ENCODE measurements at regions not wholly inside any gene's neighbourhood (a gene's known extent, or its start where the extent isn't known, plus 50 kb on each side); places are given as distances from the start of the nearest gene placed in this dataset.
"Not testable (repeated sequence)": the region's sequence is repeated elsewhere in the genome, so short reads cannot be mapped to it uniquely, and the experiment has no call there.

GRCh38 chr3:104206925-104207324, 1159.8 kb upstream of the ALCAM start:
- Histone ChIP-seq H3K4me1 (no peaks in the 10 kb centered on the region), H3K4me3 (no peak overlapping the region), H3K27me3 (no peaks in the 10 kb centered on the region), H3K9me3 (no peaks in the 10 kb centered on the region), H3K27ac (replicated peaks in 1 of 4) (no peak overlapping the region), H3K36me3 (no peaks in the 10 kb centered on the region)
- TF ChIP-seq CTCF (IDR thresholded peaks at IDR 0.05) (no peak), EP300 (IDR thresholded peaks at IDR 0.05) (no peak), POLR2A (IDR thresholded peaks at IDR 0.05; ENCODE audit: low read depth) (no peak), POLR2AphosphoS5 (IDR thresholded peaks at IDR 0.05) (no peak)
- intact Hi-C loops (cut with DNase I): no loop called here
- no peak for DNase-seq (ENCODE audit: extremely low spot score)
- WGBS: 55% methylated on average over 2 of the region's 2 CpGs

GRCh38 chr3:104214277-104214676, 1152.4 kb upstream of the ALCAM start:
- 34% methylated on average over 1 of the region's 1 CpG for WGBS
- Histone ChIP-seq H3K27ac (replicated peaks in 1 of 4) (no peak overlapping the region), H3K36me3 (no peaks in the 10 kb centered on the region), H3K4me3 (no peak overlapping the region), H3K9me3 (no peaks in the 10 kb centered on the region), H3K4me1 (no peaks in the 10 kb centered on the region), H3K27me3 (no peaks in the 10 kb centered on the region)
- TF ChIP-seq POLR2A (IDR thresholded peaks at IDR 0.05; ENCODE audit: low read depth) (no peak), EP300 (IDR thresholded peaks at IDR 0.05) (no peak), POLR2AphosphoS5 (IDR thresholded peaks at IDR 0.05) (no peak), CTCF (IDR thresholded peaks at IDR 0.05) (no peak)
- DNase-seq (ENCODE audit: extremely low spot score): no peak
- intact Hi-C loops (cut with DNase I): no loop called here

GRCh38 chr3:104214937-104215336, 1151.8 kb upstream of the ALCAM start:
- 52% methylated on average over 2 of the region's 2 CpGs for WGBS
- DNase-seq (ENCODE audit: extremely low spot score): no peak

GRCh38 chr3:104219046-104219445, 1147.7 kb upstream of the ALCAM start:
- H3K27me3 ChIP-seq; H3K4me3 ChIP-seq; H3K4me1 ChIP-seq; H3K36me3 ChIP-seq; H3K9me3 ChIP-seq; DNase-seq (ENCODE audit: extremely low spot score); intact Hi-C loops (cut with DNase I); H3K27ac ChIP-seq (replicated peaks in 1 of 4): not testable (repeated sequence)
- 83% methylated on average over 2 of the region's 2 CpGs for WGBS

More at GRCh38 chr3:104214937-104215336, 1151.8 kb upstream of the ALCAM start:
- no peaks in the 10 kb centered on the region for H3K36me3 ChIP-seq
- no peaks in the 10 kb centered on the region for H3K27me3 ChIP-seq
- TF ChIP-seq POLR2AphosphoS5 (IDR thresholded peaks at IDR 0.05) (no peak), EP300 (IDR thresholded peaks at IDR 0.05) (no peak), POLR2A (IDR thresholded peaks at IDR 0.05; ENCODE audit: low read depth) (no peak), CTCF (IDR thresholded peaks at IDR 0.05) (no peak)
- intact Hi-C loops (cut with DNase I): no loop called here
- H3K4me3 ChIP-seq: no peak overlapping the region
- H3K4me1 ChIP-seq: no peaks in the 10 kb centered on the region
- H3K9me3 ChIP-seq: no peaks in the 10 kb centered on the region
- no peak overlapping the region for H3K27ac ChIP-seq (replicated peaks in 1 of 4)

GRCh38 chr3:104234442-104235194, 1132.1 kb upstream of the ALCAM start:
- WGBS: 85% methylated on average over 1 of the region's 1 CpG
- H3K36me3 ChIP-seq: no peaks in the 10 kb centered on the region
- no peak overlapping the region for H3K27ac ChIP-seq (replicated peaks in 1 of 4)
- no peak for TF ChIP-seq POLR2AphosphoS5 (IDR thresholded peaks at IDR 0.05)
- no peak for TF ChIP-seq CTCF (IDR thresholded peaks at IDR 0.05)
- no peak for TF ChIP-seq POLR2A (IDR thresholded peaks at IDR 0.05; ENCODE audit: low read depth)
- no peak for TF ChIP-seq EP300 (IDR thresholded peaks at IDR 0.05)
- no peaks in the 10 kb centered on the region for H3K9me3 ChIP-seq
- no peaks in the 10 kb centered on the region for H3K27me3 ChIP-seq
- intact Hi-C loops (cut with DNase I): no loop called here
- no peak overlapping the region for H3K4me3 ChIP-seq
- no peaks in the 10 kb centered on the region for H3K4me1 ChIP-seq
- DNase-seq (ENCODE audit: extremely low spot score): no peak
